D341Med (cell line): ENCODE measurements at regions not wholly inside any gene's neighbourhood (a gene's known extent, or its start where the extent isn't known, plus 50 kb on each side); places are given as distances from the start of the nearest gene placed in this dataset.

Experiments used
- DNase-seq: peaks from one replicate; pipeline ENCODE4 v3.0.0; 2012; ENCODE audit warnings: low spot score

DNA sequence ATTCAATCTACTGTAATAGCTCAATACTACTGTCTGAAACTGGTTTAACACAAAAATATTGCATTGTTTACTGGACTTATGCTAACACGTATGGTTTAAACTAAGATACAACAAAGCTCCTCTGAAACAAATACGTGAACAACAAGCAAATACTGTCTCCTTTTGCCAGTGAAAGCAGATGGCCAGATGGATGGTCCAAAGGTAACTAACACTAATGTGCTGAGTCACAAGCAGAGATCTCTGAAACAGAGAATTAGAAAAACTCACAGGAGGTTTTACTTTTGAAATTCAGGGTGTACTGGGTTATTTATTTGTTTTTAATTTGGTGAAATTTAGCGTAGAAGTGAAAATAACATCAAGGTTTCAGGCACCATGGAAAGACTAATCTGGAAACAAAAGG, 124.3 kb upstream of the SOX4 start:
- DNase-seq = no peak

DNA sequence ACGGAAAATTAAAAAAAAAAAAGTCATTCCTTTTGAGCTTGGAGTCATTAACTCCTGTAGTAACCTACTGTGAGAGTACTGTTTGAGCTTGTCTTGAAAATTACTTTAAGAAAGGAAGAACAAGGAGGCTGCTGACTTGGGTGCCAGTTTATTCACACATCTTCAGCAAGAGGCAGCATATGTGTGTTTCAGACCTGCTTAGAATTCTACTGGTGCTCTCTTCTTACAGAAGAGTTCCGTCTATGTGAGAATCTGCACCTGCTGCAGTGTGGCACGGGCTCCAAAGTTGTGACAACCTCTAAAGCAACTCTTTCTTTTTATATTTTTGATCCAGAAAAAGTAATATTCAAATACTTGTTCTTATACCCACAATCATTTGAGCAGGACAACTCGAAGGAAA, 117.4 kb upstream of the SOX4 start:
- DNase-seq = no peak

DNA sequence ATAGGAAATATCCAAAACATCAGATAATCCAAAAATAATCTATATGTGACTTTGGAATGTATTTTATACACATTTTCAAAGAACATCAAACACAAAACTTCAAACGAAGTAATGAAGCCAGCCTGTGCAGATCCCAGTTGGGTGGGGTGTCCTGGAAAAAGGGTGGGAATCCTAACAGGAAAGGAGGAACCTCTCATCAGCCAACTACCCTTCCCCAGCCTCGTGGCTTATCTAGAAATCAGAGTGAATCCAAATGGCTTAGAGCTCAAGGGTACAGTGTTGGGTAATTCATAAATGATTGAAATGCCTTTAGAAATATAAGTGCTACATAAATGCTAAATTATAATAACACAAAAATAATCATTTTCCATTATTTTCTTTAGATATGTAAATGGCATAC, 115.1 kb upstream of the SOX4 start:
- no peak for DNase-seq

DNA sequence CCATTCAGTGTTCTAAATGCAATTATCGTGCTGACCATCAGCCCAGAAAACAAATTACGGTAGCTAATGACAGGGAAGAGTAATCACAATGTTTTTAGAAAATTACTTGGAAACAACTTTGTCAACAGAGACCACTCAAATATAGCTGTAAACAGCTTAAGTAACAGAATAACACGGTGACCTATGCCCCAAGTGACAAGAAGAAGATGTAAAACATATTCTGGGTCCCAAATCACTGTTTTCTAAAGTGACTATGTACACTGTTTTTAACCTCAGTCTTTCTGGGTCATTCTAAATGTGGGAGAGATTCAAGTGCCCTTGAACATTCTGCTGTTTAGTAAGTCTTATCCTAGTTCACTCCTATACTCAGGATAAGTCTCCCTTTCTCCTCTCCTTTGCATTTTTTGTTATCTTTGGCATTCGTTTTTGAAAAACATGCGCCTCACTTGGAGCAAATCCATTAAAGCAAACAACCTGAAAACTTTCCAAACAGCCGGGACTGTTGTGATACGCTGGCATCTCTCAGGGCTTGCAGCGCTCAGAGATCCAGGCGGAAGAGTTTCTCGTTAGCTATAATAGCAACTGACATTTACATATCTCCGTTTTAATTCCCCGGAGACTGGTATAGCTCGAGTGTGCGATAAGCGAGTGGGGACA, 114.5 kb upstream of the SOX4 start:
- no peak for DNase-seq

DNA sequence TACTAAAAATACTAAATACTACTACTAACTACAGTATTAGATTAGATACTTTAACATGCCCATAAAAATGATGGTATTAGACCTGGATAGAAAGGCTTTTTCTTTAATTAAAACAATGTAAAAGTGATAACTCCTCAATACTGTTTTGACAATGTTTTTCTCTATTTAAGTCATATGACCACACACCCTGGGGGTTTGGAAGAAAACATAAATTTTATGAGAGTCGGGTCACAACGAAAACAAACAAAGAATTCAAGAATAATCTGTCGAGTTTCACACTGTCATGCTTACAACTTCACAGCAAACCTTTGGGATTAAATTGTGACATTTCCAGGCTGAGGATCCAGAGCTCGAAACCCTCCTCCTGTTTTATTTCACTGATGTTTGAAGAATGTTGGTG, 107.4 kb upstream of the SOX4 start:
- no peak for DNase-seq

DNA sequence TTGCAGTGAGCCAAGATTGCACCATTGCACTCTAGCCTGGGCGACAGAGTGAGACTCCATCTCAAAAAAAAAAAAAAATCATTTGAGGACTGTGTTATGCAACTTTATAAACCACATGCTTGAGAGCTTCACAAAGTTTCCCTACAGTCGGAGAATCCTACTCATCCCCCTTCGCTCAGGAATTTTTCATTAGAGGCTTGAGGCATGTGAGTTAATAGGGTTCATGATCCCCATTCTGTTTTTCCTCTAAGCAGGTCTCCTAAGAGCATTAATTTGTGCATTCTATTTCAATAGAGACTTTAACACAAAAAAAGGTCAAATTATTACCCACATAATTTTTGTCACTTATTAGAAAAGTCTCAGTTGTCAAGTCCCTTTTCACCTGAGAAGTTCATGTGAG, 103.7 kb upstream of the SOX4 start:
- DNase-seq = no peak

DNA sequence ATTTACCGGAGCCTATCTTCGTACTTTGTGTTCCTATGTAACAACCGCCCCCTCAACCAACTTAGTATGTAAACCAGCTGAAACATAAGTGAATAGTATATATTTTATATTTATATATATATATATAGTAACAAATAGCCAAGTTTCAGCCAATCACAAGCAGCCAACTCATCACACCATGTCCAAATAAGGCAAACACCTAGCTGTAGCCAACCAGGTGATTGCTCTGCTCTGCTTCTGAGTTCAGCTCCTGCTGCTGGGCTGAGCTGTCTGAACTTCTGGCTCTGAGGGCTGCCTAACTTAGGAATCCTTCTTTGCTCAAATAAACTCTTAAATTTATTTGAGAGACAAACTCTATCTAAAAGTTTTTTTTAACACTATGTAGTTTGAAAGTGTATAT, 101.6 kb upstream of the SOX4 start:
- DNase-seq = no peak

DNA sequence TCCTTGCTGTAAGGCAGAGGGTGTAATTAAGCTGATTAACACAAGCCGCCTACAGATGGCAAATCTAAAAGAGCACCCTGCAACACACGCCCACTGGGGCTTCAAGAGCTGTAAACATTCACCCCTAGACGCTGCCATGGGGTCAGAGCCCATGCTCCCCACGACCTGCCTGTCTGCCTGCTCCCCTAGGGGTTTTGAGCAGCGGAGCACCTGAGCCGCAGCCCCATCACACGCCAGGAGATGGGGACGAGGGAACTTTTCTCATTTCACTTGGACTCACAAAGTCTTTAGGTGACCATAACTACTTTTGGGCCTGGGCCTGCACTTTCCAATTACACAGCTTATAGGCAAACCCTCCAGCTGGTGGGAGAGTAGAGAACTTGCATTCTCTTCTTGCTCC, 99.0 kb upstream of the SOX4 start:
- peak; percentile 43 for DNase-seq

DNA sequence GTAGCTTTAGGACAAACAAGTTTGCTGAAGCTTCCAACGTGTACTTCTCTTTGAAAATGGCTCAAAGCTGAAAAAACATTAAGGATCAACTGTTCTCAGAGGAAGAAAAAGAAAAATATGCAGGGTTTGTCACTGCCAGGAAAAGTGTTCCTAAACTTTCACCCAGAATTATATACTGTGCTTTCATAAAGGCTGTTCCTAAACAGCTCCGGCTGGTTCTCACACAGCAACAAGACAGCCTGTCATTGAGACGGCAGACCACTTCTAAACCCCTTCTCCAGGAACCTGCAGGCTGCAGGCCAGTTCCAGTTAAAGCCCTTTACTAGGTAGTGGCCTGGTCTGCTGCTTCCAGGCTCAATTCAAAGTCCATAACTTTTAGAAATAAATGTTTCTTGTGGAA, 97.4 kb upstream of the SOX4 start:
- DNase-seq = no peak

DNA sequence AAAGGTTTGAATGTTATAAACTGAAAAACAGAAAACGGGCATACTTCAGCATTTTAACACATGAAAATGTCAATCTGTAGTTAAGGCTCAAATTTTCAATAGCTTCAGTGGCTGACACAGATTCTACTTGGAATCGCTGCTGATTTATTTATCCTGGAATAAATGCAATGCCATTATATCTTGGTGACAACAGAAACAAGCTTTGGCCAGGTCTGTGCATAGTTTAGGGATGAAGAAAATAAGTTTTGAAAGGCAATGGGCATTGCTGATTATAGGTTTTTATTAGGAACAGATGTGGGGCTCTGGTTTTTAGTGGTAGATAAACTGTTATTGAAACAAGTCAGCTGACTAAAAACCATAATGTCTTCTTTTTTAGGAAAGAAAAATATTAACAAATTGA, 96.8 kb upstream of the SOX4 start:
- no peak for DNase-seq

DNA sequence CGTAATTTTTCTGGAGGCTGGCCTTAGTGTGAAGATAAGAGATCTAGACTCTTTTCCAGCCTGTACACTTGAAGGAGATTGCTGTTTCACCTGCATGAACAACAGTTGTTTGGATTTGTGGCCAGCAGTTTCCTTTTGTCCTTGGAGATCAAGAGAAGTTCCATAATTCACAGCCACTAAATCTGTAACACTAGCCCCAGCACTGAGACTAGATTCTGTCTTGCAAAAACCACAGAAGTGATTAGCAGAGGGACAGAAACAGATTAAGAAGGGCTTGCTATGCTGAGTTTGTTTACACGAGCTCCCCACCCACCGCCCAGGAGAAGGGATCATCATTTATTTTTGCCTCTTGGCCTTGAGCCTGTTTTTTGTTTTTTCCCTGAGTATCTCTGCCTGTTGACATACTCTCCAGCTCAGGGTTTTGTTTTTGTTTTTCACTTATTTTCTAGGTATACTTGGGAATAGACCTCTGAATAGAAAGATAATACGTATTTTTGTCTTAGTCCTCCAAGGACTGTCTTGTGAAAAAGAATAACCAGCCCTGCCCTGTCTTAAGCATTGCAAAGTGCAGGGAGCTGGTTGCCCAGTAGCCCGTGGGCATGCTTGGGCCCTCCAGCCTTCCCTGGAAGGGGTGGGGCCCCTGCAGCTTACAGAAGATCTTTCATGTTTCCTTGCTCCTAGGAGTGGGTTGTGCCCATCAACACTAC, 93.1 kb upstream of the SOX4 start:
- peak; percentile 33 for DNase-seq

DNA sequence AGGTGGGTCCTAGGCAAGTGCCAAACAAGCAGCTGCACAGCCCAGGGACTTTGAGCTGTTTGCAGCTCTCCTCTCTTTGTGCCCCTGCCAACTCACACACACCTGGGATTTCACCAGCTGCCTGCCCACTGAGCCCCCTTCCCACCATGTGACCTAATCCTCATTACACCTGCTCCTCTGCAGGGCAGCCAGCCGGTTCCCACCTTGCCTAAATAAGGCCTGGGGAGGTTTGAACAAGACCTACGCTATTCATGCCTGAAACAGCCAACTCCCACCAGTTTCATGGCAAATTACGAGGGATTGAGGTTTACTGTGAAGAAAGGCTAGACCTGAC, 92.6 kb upstream of the SOX4 start:
- peak; percentile 46 for DNase-seq

DNA sequence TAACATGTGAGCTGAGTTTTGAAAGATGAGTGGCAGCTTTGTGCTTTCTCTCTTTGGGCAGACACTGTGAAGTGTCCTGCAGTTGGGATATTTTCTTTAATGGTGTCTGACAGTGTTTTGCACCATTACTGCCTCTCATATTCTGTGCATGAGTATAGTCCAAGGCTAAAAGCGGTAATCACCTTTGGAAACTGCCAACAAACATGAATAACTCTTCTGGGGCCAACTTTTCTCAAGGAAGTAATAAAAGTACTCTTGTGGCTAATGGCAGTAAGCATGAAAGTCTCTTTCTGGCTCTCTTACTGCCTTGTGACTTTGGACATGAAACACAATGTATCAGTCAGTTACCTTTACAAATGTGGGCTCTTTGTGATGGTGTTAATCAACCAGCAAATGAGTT, 91.7 kb upstream of the SOX4 start:
- no peak for DNase-seq

DNA sequence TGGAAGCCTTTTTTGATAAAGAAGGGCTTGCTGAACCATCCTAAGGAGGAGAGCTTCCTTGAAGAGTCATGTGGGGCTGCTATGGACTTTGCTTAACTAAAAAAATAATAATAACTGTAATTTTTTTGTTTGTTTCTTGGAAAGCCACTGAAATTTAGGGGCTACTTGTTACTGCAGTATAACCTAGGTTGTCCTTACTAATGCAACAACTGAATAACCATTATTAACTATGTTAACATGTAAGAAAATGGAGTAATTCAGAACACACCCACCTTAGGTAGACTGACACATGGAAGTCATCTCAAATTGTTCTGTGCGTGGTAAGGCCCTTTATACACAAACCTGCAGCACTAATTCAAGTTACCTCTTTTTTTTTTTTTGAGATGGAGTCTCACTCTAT, 90.9 kb upstream of the SOX4 start:
- DNase-seq = no peak

DNA sequence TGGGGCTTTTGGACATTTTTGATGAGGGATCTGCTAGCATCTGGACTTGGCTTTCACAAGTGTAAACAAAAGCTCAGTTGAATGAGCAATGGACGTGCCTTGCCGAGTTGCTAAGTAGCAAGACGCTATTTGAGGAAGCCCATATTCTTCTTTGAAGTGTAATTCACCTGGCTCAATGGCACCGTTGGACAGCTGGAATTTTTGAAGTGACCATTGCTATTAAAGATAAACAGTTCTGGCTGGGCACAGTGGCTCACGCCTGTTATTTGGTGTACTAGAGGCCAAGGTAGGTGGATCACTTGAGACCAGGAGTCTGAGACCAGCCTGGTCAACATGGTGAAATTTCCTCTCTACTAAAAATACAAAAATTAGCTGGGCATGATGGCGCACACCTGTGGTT, 88.8 kb upstream of the SOX4 start:
- no peak for DNase-seq

DNA sequence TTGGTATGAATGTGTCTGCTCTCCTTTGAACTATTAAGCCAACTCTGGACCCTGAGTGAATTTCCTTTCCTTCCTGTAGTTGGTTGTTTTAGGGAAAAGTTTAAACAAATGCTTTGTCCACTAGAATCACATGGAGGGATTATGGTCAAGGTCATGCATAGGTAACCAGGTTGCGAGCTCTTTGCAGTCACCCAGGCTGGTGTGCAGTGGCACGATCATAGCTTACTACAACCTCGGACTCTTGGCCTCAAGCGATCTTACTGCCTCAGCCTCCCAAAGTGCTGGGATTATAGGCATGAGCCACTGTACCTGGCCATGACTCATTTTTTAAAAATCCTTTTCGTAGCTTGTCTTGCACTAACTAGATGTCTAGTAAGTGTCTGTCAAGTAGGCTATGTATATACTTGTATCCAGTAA, 88.0 kb upstream of the SOX4 start:
- DNase-seq = no peak

DNA sequence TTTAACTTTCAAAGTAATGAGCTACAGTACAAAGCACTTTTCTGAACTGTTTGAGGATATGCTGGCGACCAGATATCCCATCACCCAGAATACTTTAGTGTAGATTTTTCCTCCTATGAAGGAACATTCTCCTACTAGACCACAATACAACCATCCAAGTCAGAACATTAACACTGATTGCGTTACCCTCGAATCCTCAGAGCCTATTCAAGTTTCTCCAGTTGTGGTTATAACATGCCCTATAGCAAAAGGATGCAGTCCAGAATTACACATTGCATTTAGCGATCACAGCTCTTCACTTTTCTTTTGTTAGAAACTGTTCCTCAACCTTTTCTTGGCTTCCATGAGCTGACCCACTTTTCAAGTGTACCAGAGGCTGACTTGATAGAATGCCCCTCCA, 87.4 kb upstream of the SOX4 start:
- no peak for DNase-seq

DNA sequence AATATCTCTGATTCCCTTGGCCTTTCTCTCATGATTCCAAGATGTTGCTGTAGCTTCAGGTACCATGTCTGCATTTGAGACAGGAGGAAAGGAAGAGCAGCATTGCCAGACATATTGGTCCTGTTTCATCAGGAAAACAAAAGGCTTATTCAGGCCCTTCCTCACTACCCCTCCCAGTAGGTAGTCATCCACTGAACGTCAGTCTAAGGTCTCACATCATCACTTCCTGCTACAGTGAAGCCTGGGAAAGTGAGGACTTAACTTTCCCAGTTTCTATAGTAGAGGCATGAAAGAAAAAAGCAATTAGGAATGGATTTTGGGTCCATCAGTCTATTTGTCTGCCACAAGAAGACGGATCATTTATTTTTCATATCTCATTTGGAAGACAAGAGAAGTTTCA, 85.7 kb upstream of the SOX4 start:
- DNase-seq = no peak

DNA sequence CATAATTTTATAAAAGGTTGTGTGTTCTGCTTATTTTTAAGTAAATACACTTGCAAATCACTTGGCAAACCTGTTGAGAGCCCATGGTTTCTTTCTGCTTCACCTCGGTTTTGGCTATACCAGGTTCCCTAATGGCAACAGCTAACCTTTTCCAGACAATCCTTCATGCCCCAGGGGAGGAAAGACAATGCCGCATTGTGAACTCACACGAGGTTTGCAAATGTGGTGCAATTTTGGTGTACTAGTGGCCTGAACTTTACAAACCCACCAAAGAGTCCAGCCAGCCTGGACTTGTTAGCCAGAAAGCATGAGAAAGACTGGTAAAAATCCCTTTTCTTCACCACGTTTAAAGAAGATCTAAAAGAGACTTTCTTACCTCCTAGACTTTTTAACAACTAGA, 84.8 kb upstream of the SOX4 start:
- DNase-seq = no peak

DNA sequence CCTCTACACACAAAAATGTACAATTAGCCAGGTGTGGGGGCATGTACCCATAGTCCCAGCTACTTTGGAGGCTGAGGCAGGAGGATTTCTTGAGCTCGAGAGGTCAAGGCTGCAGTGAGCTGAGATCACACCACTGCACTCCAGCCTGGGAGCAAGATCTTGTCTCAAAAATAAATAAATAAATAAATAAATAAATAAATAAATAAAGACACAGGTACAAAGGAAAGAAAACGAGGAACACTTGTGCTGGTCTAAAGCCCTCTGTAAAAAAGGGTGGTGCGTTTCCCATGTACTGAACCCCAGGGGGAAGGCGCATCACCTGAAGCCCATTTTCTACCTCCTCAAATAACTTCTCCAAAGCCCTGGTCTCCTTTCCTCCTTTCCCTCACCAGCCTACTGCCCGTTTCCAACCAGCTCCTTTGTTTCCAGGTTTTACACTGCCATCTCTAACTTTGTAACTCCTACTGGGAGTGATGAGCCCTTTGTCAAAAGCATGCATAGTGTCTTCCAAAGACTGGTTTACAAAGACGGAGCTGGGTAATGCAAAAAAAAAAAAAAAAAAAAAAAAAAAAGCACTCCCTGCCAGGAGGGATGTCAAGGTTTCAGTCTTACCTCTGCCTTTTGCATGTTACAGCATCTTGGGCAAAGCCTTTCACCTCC, 81.5 kb upstream of the SOX4 start:
- no peak for DNase-seq

DNA sequence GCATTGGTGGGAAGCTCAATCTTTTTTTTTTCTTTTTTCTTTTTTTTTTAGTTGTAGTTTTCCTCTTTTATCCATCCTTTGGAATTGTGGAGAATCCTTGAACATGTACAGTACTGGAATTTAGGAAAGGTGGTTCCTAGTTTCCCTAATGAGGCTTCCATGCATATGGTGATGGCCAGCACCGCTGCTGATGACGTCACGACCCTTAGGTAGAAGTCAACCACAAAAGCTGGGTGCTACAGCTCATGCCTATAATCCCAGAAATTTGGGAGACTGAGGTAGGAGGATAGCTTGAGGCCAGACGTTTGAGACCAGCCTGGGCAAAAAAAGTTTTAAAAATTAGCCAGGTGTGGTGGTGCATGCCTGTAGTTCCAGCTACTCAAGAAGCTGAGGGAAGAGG, 79.3 kb upstream of the SOX4 start:
- no peak for DNase-seq

DNA sequence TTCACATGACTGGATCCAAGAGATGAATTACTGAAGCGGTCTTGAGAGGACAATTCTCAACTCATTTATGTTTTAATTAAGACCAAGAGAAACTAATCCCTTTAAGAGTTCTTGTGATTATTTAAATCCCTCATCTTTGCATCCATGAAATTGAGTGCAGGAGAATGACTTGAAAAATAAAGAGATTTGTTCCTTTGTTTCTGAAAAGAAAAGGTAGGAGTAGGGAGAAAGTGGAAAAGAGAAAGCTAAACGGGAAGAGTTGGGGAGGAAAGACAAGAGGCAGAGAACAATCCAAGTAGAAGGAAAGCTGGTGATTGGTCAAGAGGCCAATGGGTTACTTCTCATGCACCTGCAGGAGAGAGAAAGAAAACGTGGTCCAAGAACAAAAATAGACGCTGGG, 75.2 kb upstream of the SOX4 start:
- DNase-seq = no peak

DNA sequence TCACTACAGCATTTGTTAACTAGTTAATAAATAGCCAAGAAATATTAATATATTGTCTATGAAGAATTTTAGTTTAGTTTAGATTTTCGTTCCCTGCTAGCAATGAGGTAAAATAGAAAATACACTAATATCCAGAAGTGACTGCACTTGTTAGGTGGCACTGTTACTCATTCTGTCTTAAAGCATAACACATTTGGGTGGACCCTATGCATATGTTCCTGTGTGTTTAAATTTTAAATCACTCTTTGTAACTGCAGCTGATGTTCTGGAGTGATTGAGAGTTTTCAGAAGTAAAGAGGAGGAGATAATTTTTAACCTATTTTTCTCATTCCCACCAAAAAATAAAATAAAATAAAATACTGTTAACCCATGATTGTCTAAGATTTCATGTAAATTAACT, 73.9 kb upstream of the SOX4 start:
- DNase-seq = no peak

DNA sequence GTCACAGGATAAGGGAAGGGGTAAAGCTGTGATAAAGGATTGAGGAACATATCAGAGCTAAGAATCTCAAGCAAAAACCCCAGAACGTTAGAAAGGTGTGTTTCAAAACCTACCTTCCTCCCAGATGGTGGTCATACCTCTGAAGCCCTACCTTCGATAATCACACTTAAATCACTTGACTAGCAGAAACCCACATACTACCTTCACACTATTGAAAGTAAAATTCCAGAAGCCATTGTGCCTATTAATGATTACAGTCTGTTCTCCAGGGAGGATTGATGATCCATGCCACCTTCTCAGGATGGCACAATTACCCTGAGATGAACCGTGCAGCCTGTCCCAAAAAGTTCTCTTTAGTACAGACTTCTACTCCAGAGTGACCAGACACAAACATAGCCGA, 72.3 kb upstream of the SOX4 start:
- no peak for DNase-seq
